ENCODE measurements at regions not wholly inside any gene's neighbourhood (a gene's known extent, or its start where the extent isn't known, plus 50 kb on each side); places are given as distances from the start of the nearest gene placed in this dataset.

DNA sequence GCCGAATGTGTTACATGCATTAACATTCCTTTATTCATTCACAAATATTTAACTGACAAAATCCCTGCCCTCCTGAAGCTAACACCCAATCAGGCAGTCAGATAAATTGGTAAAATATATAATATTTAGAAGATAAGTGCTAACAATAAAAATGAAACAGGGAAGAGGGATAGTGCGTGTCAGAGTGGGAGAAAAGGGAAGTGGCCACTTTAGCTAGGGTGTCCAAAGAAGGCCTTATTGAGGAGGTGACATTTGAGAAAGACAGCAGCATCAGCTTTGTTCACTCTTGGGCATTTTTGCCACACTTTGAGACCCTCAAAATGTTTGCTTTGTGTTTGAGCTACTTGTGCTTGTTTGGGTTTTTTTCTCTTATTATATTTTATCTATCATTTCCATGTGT is 317.8 kb downstream of the SNX13 start:
- TF ChIP-seq POLR2A (IDR thresholded peaks at IDR 0.05): no peak
- no peak for TF ChIP-seq CTCF (IDR thresholded peaks at IDR 0.05)

Data from right lobe of liver (tissue), 4 donors.